SH-SY5Y (cell line): ENCODE measurements at regions not wholly inside any gene's neighbourhood (a gene's known extent, or its start where the extent isn't known, plus 50 kb on each side); places are given as distances from the start of the nearest gene placed in this dataset.

Source experiments
- GATA2 ChIP-seq: IDR thresholded peaks from 2 replicates; pipeline ENCODE4 v1.6.1; 2011; ENCODE audit warnings: mild to moderate bottlenecking, low read depth, low read length
- GATA3 ChIP-seq: IDR thresholded peaks from 2 replicates; pipeline ENCODE4 v1.6.1; 2011; ENCODE audit warnings: low read depth, mild to moderate bottlenecking, low read length, moderate library complexity

DNA sequence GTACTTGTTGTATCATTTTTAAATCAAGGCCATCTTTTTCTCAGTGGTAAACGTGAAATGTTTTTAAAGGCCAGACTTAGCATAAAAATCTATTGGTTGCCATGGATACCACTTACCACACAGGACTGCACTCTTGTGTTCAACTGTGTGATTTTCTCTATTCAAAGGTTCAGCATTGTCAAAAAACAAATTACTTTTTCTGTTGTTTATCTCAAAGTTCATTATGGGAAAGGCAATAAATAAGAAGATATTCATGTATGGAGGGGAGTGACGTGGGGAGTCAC is 231.0 kb upstream of the GATB start:
- TF ChIP-seq GATA2 = no peak
- TF ChIP-seq GATA3 = no peak
